Stimulated activated CD8-positive, alpha-beta memory T cell treated with anti-CD3 and anti-CD28 coated beads, Interleukin-4, amount 100 ng/mL, for 1 hour (primary cell): ENCODE measurements at regions not wholly inside any gene's neighbourhood (a gene's known extent, or its start where the extent isn't known, plus 50 kb on each side); places are given as distances from the start of the nearest gene placed in this dataset.

ENCODE experiments used
- DNase-seq, 2 donors: peaks; one replicate each; pipeline ENCODE4 v3.0.0-alpha.2; 2020; ENCODE audit warnings: low read depth in 2 of 2, low spot score in 1 of 2

DNA sequence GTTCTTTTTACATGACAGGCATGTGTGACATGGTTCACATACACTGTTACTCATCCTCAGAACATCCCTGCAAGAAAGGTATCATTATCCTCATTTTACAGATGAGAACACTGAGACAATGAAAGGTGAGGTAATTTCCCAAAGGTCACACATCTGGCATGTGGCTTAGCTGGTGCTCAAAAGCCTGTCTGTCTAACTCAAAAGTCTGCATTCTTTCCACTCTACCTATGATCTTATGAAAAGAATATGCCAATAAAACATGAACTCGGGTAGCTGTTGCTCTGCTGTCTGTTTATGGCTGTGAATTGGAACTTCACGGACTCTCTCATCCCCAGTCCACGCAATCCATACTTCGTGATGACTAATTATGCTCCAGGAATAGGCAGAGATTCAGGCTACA is 79.0 kb upstream of the ODAD2 start:
- DNase-seq, result no peak

DNA sequence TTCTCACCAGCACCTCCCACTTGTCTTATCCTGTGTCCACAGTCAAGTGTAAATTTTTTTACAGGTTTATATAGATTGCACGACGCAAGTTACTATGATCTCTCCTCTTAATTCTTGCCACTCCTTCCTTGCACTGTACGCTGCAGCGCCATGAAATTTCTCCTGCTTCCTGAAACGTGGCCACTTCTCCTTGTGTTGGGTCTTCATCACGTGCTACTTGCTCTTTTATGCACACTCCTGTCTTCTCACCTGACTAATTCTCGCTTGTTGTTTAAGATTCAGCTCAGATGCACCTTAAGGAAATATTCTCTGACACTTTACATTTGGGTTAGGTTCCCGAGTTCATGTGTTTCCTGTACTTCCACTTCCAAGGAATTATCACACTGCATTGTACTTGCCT is 76.5 kb upstream of the ODAD2 start:
- DNase-seq, result no peak

DNA sequence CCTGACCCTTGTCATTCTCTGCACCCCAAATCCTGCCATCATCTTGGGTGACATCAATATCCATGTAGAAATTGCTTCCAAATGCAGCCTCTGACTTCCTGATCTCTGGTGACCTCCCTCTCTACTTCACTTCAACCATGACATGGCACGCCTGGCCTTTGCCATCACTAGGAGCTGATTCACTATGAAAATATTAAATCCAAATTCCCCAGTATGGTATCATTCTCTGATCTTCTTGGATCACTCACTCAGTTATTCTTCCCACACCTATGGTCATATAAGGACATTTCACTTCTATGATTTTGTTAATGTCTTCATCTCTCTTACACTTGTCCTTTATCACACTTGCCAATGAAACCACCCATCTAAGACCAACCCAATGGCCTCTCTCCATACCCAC is 73.7 kb upstream of the ODAD2 start:
- DNase-seq, result no peak

DNA sequence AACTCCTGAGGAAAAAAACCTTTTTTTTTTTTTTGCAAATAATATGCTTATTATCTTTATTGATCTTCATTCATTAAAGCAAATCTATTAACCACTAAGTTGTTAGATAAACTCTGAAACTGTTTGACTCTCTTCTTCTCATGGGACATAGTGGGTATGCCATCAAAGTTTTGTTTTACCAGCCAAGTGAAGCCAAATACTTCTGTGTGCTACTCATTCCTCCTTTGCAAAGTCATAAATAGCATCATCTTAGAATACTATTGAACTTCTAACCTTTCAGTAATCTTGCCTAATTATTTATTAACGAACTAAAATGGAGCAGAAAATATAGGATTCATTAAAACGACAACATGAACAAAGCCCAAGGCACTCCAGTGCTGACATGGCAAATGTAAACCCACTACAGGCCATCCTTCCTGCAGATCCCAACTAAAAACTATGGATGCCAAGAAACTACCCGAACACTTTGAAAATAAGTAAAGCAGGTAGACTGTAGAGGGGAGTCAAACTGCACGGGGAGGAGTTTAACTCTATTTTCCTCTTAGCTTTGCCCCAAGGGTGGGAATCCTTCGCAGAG is 61.2 kb upstream of the ODAD2 start:
- DNase-seq, result no peak

GRCh38 chr10:28058746-28059145 is 59.9 kb upstream of the ODAD2 start:
- no peak for DNase-seq

GRCh38 chr10:28054228-28054860 is 55.5 kb upstream of the ODAD2 start:
- no peak for DNase-seq

GRCh38 chr10:28049286-28049685 is 50.4 kb upstream of the ODAD2 start:
- no peak for DNase-seq
